Right ventricle myocardium inferior (tissue), 1 donor: ENCODE measurements at regions not wholly inside any gene's neighbourhood (a gene's known extent, or its start where the extent isn't known, plus 50 kb on each side); places are given as distances from the start of the nearest gene placed in this dataset.

Experiments used
- ATAC-seq: fragments of 200-7000 bp; cut with Tn5 transposase; one replicate; pipeline ENCODE4 v1.9.1; 2020; ENCODE audit warnings: mild to moderate bottlenecking, moderate library complexity
- DNase-seq: peaks from one replicate; pipeline ENCODE4 v3.0.0; 2021; ENCODE audit errors: missing footprints
- intact Hi-C: fragments of 100-400 bp; cut with DNase I; formaldehyde crosslinking; loops from one replicate; pipeline ENCODE4 v1.11.0; 2022
- donor health status: DM: no; HTN: yes; CAD: no; lungs with severe emphysema.

DNA sequence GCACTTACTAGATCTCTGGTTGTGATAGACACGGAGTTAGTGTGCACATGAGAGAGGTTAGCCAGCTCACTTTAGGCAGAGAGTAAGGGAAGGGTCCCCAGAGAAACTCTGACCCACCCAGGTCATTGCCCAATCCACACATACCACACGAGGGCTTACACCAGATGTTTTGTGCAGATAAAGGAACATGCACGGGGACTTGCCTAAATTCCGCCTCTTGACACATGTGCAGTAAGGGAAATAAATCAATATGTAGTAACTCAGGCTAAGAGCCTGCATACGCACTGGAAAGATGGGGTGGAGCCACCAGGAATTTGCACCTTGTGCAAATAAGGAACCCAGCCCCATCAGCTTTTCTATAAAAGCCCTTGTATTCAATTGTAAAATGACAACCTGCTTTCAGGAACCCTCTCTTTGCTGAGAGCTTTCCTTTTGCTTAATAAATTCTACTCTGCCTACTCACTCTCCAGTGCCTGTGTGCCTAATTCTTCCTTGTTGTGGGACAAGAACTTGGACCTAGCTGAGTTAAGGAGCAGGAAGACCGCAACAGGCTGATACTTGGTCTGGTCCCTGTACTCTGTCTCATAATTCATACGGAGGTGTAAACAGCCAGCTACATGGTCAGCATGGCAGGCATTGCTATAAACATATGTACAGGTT is 120.2 kb downstream of the EMP1 start:
- intact Hi-C loops = no loop called here
- DNase-seq (no peak), ATAC-seq (no peak)

GRCh38 chr12:13313886-13314285 is 117.4 kb downstream of the EMP1 start:
- DNase-seq (no peak), ATAC-seq (no peak)
- intact Hi-C loops = no loop called here

DNA sequence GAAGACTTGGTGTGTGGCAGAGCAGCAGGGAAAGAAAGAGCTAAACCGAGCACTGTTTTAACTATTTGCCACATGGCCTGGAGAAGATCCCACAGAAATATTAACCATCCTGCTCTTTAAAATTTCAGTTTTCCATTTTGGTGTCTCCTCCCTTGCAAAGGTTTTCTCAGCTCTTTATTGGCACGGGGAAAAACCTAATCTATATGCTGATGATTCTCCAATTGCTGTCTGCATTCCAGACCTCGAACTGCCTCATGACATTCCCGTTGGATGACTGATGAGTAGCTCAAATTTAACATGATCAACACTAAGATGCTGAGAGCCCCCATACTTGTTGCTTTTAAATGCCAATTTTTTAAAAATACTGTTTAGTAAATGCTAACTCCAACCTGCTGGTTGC is 115.0 kb downstream of the EMP1 start:
- intact Hi-C loops = no loop called here
- DNase-seq = no peak
- no peak for ATAC-seq

DNA sequence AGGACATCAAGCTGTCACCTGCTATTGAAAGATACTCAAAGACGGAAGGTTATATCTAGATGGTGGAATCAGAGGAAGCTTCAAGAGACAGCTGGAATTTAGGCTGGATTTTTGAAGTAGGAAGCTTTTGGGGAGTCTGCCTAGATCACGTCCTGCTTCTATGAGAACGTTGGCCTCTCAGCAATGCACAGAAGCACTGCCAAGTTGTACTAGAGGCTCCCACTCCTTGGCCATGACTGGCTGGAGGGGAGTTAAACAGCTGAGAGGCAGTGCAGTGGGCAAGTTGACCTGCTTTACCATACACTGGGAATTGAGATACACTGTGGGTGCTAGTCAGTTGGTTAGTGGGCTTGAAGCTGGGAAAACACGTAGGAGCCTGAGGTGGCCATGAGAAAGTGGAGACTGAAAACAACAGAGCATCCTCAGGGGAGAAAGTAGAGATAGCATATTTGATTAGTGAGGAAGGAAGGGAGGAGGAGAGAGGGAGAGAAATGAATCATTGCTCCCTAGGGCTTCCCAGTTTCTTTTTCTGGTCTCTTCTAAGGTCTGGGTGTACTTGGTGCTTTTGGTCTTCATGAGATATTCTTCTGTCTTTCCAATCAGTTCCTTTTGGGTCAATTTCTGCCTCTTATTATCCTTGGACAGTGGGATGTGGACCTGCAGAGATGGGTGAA is 110.8 kb downstream of the EMP1 start:
- ATAC-seq (peak; percentile 59), DNase-seq (no peak)
- intact Hi-C loops = no loop called here

- intact Hi-C loops = no loop called here
- DNase-seq (no peak), ATAC-seq (no peak)
These were observed 108.4 kb downstream of the EMP1 start for GRCh38 chr12:13304924-13305323.

- DNase-seq (no peak), ATAC-seq (no peak)
- intact Hi-C loops = no loop called here
These were observed 102.9 kb downstream of the EMP1 start for GRCh38 chr12:13299457-13299856.

DNA sequence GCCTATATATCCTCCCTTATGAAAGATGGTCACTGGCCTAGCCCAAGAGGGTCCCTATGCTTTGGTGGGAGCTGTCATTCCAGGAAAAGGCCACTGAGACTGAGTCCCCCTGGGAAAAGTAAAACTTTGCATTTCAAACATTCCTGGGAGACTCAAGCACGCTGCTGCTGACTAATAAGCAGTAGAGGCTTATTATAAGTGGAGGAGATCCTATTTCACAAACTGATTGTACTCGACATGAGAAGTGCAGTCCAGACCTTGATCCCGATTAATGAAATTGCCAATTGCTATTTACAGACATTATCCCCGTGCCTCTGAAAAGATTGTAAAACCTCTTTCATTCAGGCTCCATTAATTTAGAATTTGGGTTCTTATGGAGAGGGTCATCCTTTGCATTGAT is 96.6 kb downstream of the EMP1 start:
- intact Hi-C loops = no loop called here
- DNase-seq = no peak
- no peak for ATAC-seq

- intact Hi-C loops = loop anchor here (5.0 kb wide), 1 partner anchor 358 kb away; no protein-coding TSS in a partner anchor
- ATAC-seq (peak; percentile 90), DNase-seq (no peak)
These were observed 93.2 kb downstream of the EMP1 start for GRCh38 chr12:13289653-13290289.

DNA sequence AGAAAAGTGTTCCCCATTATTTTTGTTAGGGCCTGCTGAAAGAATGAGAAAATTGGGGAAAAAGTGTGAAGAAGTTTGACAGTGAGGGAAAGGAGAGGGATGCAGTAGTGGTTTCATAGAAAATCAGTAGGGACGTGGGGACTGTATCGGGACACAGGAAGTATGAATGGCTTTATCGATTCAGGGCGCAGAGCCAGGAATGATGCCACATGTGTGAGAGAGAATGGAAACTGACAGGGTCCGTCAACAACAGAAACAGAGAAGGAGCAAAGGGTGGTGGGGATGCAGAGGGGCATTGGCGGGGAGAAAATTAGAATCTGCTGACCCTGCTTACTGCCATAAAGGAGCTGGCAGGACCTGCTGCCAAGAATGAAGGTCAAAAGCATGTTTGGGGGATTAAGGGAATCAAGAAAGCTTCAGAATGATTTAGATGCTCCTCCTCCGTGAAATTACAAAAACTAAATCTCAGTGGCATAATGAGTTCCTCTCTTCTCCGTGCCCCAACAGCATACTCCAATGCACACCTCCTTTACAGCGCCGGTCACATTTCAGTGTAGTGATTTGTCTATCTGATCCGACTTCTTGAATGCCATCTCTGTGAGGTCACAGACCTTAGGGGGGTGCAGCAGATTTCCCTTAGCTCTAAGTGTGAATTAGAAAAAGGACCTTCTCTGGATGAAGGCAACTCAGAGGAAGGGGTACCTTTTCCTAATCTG is 92.6 kb downstream of the EMP1 start:
- ATAC-seq = peak; percentile 3
- intact Hi-C loops = loop anchor here (5.0 kb wide), 1 partner anchor 358 kb away; no protein-coding TSS in a partner anchor

DNA sequence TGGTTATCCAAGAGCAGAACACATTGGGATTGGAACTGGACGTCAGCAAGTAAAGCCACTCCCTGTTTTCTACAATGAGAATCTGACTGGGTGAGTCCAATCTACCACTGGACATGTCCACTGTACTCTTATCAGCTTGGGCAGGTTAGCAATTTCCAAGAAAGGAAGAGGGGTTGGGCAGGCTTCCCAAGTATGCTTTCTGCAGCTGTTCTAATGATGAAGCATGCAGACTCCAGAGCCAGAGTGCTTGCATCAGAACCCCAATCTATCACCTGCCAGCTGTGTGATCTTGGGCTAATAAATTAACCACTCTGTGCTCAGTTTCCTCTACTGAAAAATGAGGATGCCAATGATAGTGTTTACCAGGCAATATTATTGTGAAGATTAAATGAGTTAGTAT is 92.0 kb downstream of the EMP1 start:
- intact Hi-C loops = loop anchor here (5.0 kb wide), 1 partner anchor 359 kb away; no protein-coding TSS in a partner anchor
- ATAC-seq (peak; percentile 46), DNase-seq (no peak)

More for the DNA sequence above, 92.6 kb downstream of the EMP1 start:
- no peak for DNase-seq

DNA sequence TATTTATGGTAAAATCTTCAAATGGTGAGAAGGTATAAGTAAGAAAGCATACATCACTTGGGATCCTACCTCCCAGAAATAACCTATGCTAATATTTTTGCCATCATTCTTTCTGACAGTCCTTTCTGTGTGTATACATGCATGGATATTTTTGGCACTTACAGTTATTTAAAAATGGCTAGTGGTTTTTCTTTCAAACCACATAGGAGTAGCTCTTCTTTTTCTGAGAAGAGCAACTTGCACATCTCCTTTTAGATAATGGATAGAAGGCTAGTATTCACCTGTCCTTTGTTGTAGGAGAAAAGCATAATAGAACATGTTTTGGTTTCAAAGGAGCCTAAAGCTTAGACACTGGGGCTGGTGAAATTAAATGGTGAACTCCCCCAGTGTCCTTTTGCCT is 87.3 kb downstream of the EMP1 start:
- ATAC-seq (no peak), DNase-seq (no peak)
- intact Hi-C loops = no loop called here

DNA sequence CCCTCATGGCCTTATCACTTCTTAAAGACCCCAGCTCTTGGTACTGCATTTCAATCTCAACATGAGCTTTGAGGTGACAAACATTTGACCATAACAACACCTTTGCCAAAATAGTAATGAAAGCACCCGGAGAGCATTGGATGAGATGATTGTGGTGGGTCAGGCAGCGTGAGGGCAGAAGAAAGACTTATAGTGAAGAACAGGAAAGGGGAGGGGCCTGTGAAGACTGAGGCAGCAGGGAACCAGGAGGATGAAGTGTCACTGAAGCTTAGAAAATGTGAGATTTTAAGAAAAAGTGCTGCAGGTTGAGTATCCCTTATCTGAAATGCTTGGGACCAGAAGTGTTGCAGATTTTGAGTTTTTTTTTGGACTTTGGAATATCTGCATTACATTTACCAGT is 86.3 kb downstream of the EMP1 start:
- DNase-seq (no peak), ATAC-seq (no peak)
- intact Hi-C loops = no loop called here

GRCh38 chr12:13278249-13278787 is 81.8 kb downstream of the EMP1 start:
- ATAC-seq (peak; percentile 95), DNase-seq (peak; percentile 85)
- intact Hi-C loops = loop anchor here (5.0 kb wide), 2 partner anchors 254 to 384 kb away; no protein-coding TSS in a partner anchor

DNA sequence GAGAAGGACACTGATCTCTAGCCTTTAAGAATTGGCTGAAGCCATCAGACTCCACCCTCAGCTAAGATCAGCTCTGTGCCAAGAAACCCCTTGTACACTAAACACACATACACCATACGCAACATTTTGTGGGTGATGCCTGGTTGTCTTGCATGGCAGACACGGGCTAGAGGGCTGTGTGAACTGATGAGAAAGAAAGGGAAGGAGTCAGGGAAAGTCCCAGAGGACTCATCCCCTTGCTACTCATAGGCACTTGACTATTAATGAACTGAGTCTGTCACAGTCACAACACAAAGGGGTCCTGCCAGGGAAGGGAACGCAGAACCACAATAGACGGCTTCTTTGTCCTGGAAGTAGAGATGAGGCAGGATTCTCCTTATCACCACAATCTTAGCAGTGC is 80.8 kb downstream of the EMP1 start:
- DNase-seq (no peak), ATAC-seq (no peak)
- intact Hi-C loops = loop anchor here (5.0 kb wide), 2 partner anchors 255 to 385 kb away; no protein-coding TSS in a partner anchor

GRCh38 chr12:13275241-13276085 is 78.9 kb downstream of the EMP1 start:
- DNase-seq = no peak
- intact Hi-C loops = loop anchor here (5.0 kb wide), 2 partner anchors 257 to 387 kb away; no protein-coding TSS in a partner anchor
- no peak for ATAC-seq

- no peak for ATAC-seq
- intact Hi-C loops = no loop called here
- DNase-seq = no peak
These were observed 77.3 kb downstream of the EMP1 start for GRCh38 chr12:13273850-13274249.

DNA sequence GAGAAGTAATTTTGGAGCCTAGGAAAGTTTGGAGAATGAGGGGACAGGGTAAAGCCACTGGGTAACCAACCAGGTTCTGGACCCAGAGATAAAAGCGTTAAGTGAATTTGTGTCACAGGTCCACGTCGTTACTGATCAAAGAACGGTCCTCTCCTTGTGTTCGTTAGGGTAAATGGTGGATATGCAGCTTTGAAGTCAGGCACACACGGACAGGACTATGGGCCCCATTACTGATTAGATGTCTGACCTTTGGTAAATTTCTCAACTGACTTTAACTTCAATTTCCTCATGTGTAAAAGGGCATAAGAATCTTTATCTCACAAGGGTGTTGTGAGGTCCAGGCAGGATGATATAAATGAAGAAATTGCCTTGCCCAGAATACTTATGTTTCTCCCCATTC is 76.6 kb downstream of the EMP1 start:
- no peak for ATAC-seq
- DNase-seq = no peak
- intact Hi-C loops = no loop called here

DNA sequence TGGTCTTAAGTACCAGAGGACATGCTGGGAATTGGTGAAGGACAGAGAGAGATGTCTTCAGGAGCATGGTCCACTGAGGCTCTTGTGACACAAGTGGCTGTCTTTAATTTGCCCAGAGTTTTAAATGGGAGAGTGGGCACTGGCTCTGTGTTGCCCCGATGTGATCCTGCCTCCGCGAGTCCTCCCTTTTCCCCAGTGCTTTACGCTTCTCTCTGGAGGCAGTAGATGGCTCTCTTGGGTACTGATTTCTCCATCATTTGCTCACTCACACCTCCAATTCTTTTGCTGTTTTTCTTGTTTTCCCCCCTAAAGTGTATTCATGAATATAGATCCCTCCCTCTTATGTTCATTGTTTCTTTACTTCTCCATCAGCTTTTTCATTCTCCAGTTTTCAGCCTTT is 74.3 kb downstream of the EMP1 start:
- intact Hi-C loops = no loop called here
- DNase-seq (no peak), ATAC-seq (no peak)
